AG04450 (cell line): ENCODE measurements at regions not wholly inside any gene's neighbourhood (a gene's known extent, or its start where the extent isn't known, plus 50 kb on each side); places are given as distances from the start of the nearest gene placed in this dataset.

Experiments
- CTCF ChIA-PET: fragments of 300-600, 350-600 bp; formaldehyde crosslinking; extraction: SDS; loops from one replicate; lab custom pipeline; 2022; ENCODE audit warnings: antibody characterized with exemption, inconsistent platforms; lab: Charles Lee
- POLR2A ChIA-PET: fragments of 350-600 bp; formaldehyde crosslinking; extraction: SDS; loops from one replicate; lab custom pipeline; 2021; ENCODE audit warnings: antibody characterized with exemption, inconsistent platforms; lab: Yijun Ruan, JAX
- DNase-seq: peaks from one replicate; pipeline ENCODE4 v3.0.0-alpha.2; 2011; ENCODE audit warnings: low read depth, low spot score
- H3K27ac ChIP-seq: one replicate; pipeline ENCODE4 v1.5.1; 2012; ENCODE audit warnings: low read depth, low read length, control low read depth
- H3K27me3 ChIP-seq: one replicate; pipeline ENCODE4 v1.6.0; 2012; ENCODE audit warnings: low read length; ENCODE audit not compliant: control insufficient read depth, insufficient read depth
- H3K4me3 ChIP-seq: 2 replicates; pipeline ENCODE4 v1.5.1; 2011; ENCODE audit warnings: mild to moderate bottlenecking, low read depth, low read length, control low read depth
- H3K9me3 ChIP-seq: 2 replicates; pipeline ENCODE4 v1.5.1; 2012; ENCODE audit warnings: low read length; ENCODE audit not compliant: control insufficient read depth, insufficient read depth
- CTCF ChIP-seq: IDR thresholded peaks from 2 replicates; pipeline ENCODE4 v1.5.1; 2011; ENCODE audit warnings: low read depth, low read length, control low read depth, inconsistent platforms

- no peak overlapping the region for H3K4me3 ChIP-seq
- no peak for TF ChIP-seq CTCF
- DNase-seq, result no peak
- peaks cover 12% of the 10 kb centered on the region for H3K27me3 ChIP-seq
- ChIA-PET CTCF (no interaction called here), POLR2A (no interaction called here)
- H3K27ac ChIP-seq, result no peak overlapping the region
- H3K9me3 ChIP-seq, result no peaks in the 10 kb centered on the region
Measured at GRCh38 chr16:66220702-66221101, 145.8 kb upstream of the CDH5 start.

- no peak for TF ChIP-seq CTCF
- H3K4me3 ChIP-seq, result no peak overlapping the region
- no peak for DNase-seq
- no peak overlapping the region for H3K27ac ChIP-seq
- H3K27me3 ChIP-seq, result peaks cover 12% of the 10 kb centered on the region
- CTCF ChIA-PET, result no interaction called here
- POLR2A ChIA-PET, result no interaction called here
- no peaks in the 10 kb centered on the region for H3K9me3 ChIP-seq
Measured at GRCh38 chr16:66219491-66219890, 147.0 kb upstream of the CDH5 start.

- H3K4me3 ChIP-seq, result no peak overlapping the region
- ChIA-PET POLR2A (no interaction called here), CTCF (no interaction called here)
- H3K27ac ChIP-seq, result no peak overlapping the region
- H3K9me3 ChIP-seq, result no peaks in the 10 kb centered on the region
- no peaks in the 10 kb centered on the region for H3K27me3 ChIP-seq
- no peak for DNase-seq
- no peak for TF ChIP-seq CTCF
Measured at GRCh38 chr16:66212428-66212827, 154.1 kb upstream of the CDH5 start.

GRCh38 chr16:66211651-66212050 is 154.8 kb upstream of the CDH5 start:
- no peak for DNase-seq
- H3K27me3 ChIP-seq, result no peaks in the 10 kb centered on the region
- H3K9me3 ChIP-seq, result no peaks in the 10 kb centered on the region
- no peak overlapping the region for H3K4me3 ChIP-seq
- no peak overlapping the region for H3K27ac ChIP-seq
- no peak for TF ChIP-seq CTCF
- POLR2A ChIA-PET, result no interaction called here
- CTCF ChIA-PET, result no interaction called here

- DNase-seq, result no peak
- CTCF ChIA-PET, result no interaction called here
Measured at GRCh38 chr16:66207883-66208265, 158.6 kb upstream of the CDH5 start.

More at GRCh38 chr16:66207883-66208265, 158.6 kb upstream of the CDH5 start:
- no peak for TF ChIP-seq CTCF
- no peak overlapping the region for H3K4me3 ChIP-seq
- no peak overlapping the region for H3K27ac ChIP-seq
- POLR2A ChIA-PET, result no interaction called here
- H3K27me3 ChIP-seq, result no peaks in the 10 kb centered on the region
- no peaks in the 10 kb centered on the region for H3K9me3 ChIP-seq
